Breast epithelium (tissue), 4 donors: ENCODE measurements at regions not wholly inside any gene's neighbourhood (a gene's known extent, or its start where the extent isn't known, plus 50 kb on each side); places are given as distances from the start of the nearest gene placed in this dataset.

ENCODE experiments used
- DNase-seq, 2 donors: peaks; one replicate each; pipeline ENCODE4 v3.0.0-alpha.2; 2019; ENCODE audit warnings: low spot score in 2 of 2
- H3K27ac ChIP-seq, 2 donors: fragments of 200-600 bp; sonication (generic) in 1 of 2; one replicate each; pipeline ENCODE4 v1.5.1; 2016 to 2019; ENCODE audit warnings: mild to moderate bottlenecking in 1 of 2
- H3K27me3 ChIP-seq, 2 donors: fragments of 200-600 bp; sonication (generic) in 1 of 2; one replicate each; pipeline versions ENCODE4 v1.5.1 to v1.6.0; 2017 to 2019; ENCODE audit warnings: control low read depth in 1 of 2, mild to moderate bottlenecking in 1 of 2
- H3K36me3 ChIP-seq: fragments of 200-600 bp; one replicate; pipeline ENCODE4 v1.5.1; 2019
- H3K4me1 ChIP-seq, 2 donors: fragments of 200-600 bp; sonication (generic); one replicate each; pipeline ENCODE4 v1.5.1; 2016 to 2019; ENCODE audit warnings: control low read depth in 1 of 2
- H3K4me3 ChIP-seq, 3 donors: fragments of 200-600 bp; sonication (generic); 1 replicate in 2 of 3; 2 replicates in 1 of 3; pipeline ENCODE4 v1.5.1; 2016 to 2019; ENCODE audit warnings: mild to moderate bottlenecking in 3 of 3, moderate library complexity in 2 of 3
- H3K9me3 ChIP-seq, 2 donors: fragments of 200-600 bp; sonication (generic) in 1 of 2; one replicate each; pipeline ENCODE4 v1.5.1; 2016 to 2019; ENCODE audit warnings: control low read depth in 1 of 2
- POLR2A ChIP-seq: fragments of 450-650 bp; IDR thresholded peaks from one replicate; pipeline ENCODE4 v1.6.1; 2016; ENCODE audit warnings: antibody characterized with exemption, mild to moderate bottlenecking, moderate library complexity
- POLR2AphosphoS5 ChIP-seq, 3 donors: sonication (generic); formaldehyde crosslinking; IDR thresholded peaks; one replicate each; pipeline ENCODE4 v1.6.1; 2017; ENCODE audit warnings: antibody characterized with exemption in 3 of 3
- intact Hi-C: fragments of 100-400 bp; cut with DNase I; formaldehyde crosslinking; loops from one replicate; pipeline ENCODE4 v1.15.1; 2023; ENCODE audit warnings: low total_unique reads
- TF ChIP-seq, protein P1 (sequence below), 3 donors: fragments of 450-650 bp; IDR thresholded peaks; one replicate each; pipeline ENCODE4 v1.5.1; 2016 to 2017; ENCODE audit warnings: antibody characterized with exemption in 3 of 3, mild to moderate bottlenecking in 3 of 3, moderate library complexity in 3 of 3

DNA sequence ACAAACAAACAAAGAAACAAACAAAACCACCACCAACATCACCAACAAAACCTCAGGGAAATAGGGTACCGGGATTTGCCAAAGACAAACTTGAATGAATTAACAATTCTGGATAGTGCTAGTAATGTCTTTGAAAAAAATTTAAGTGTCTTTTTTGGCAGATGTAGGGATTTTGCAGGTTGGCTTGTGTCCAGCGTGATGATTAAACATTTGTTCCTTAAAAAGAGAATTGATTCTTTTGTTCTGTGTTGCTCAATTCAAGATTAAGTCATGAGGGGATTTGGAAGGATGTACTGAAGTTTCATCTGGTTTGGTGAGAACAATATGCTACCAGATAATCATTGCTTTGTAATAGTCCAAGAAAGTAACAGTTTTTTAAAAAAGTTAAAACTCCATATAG is 125.1 kb upstream of the HS3ST5 start:
- no peaks in the 10 kb centered on the region for H3K4me1 ChIP-seq
- H3K4me3 ChIP-seq: no peak overlapping the region
- no peaks in the 10 kb centered on the region for H3K27me3 ChIP-seq
- intact Hi-C loops: no loop called here
- no peaks in the 10 kb centered on the region for H3K36me3 ChIP-seq
- no peak overlapping the region for H3K27ac ChIP-seq
- DNase-seq: no peak
- H3K9me3 ChIP-seq: no peaks in the 10 kb centered on the region
- no peak for TF ChIP-seq POLR2AphosphoS5 (IDR thresholded peaks at IDR 0.05)
- TF ChIP-seq POLR2A: no peak
- TF ChIP-seq, protein P1, sequence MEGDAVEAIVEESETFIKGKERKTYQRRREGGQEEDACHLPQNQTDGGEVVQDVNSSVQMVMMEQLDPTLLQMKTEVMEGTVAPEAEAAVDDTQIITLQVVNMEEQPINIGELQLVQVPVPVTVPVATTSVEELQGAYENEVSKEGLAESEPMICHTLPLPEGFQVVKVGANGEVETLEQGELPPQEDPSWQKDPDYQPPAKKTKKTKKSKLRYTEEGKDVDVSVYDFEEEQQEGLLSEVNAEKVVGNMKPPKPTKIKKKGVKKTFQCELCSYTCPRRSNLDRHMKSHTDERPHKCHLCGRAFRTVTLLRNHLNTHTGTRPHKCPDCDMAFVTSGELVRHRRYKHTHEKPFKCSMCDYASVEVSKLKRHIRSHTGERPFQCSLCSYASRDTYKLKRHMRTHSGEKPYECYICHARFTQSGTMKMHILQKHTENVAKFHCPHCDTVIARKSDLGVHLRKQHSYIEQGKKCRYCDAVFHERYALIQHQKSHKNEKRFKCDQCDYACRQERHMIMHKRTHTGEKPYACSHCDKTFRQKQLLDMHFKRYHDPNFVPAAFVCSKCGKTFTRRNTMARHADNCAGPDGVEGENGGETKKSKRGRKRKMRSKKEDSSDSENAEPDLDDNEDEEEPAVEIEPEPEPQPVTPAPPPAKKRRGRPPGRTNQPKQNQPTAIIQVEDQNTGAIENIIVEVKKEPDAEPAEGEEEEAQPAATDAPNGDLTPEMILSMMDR (IDR thresholded peaks at IDR 0.05): no peak

DNA sequence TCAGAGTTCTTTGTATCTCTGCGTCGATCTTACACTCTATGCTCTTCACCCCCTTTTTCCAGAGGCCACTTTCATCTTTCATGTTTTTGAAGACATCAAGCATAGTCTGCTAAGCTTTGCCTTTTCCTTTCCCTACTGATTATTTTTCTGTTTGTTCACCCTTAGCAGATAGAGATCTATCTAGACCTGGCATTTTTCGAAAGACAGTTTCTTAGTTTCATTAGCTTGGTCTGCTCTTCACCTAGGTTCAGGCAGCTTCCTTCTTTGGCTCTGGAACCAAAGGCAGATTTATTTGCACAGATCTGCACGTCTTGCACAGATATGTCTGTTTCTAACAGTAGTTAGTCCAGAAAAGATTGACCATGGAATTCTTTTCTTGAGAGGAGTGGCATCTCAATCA is 122.7 kb upstream of the HS3ST5 start:
- DNase-seq: no peak
- intact Hi-C loops: no loop called here
- Histone ChIP-seq H3K4me1 (no peaks in the 10 kb centered on the region), H3K27me3 (no peaks in the 10 kb centered on the region), H3K9me3 (no peaks in the 10 kb centered on the region), H3K4me3 (no peak overlapping the region), H3K27ac (no peak overlapping the region), H3K36me3 (no peaks in the 10 kb centered on the region)
- no peak for TF ChIP-seq POLR2A
- TF ChIP-seq, protein P1 (IDR thresholded peaks at IDR 0.05): no peak
- TF ChIP-seq POLR2AphosphoS5 (IDR thresholded peaks at IDR 0.05): no peak

DNA sequence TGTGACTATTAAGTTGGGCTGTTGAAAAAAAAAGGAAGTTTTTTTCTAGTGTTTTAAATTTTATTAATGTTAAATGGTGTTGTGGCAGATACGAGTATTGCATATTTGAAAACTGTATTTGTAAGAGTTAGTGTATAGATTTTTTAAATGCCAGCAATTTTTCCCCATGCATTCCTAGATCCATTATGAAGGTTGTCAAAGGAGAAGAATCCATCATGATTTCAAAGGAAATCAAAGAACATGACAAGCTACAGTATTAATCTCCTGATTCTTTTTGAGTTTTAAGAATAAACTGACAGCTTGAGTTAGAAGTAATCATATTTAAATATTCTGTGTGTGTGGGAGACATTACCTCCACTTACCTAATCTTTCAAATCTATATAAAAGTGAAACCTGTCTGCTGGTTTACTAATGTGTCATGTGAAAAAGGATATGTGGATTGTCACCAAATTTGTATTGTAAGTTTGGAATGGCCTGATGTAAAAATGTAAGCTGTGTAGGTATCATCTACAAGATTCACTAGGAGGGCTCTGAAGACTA is 111.0 kb upstream of the HS3ST5 start:
- H3K4me1 ChIP-seq: no peaks in the 10 kb centered on the region
- no peaks in the 10 kb centered on the region for H3K36me3 ChIP-seq
- intact Hi-C loops: no loop called here
- no peak overlapping the region for H3K4me3 ChIP-seq
- TF ChIP-seq POLR2AphosphoS5 (IDR thresholded peaks at IDR 0.05): no peak
- no peak for TF ChIP-seq POLR2A
- TF ChIP-seq, protein P1 (IDR thresholded peaks at IDR 0.05): no peak
- no peaks in the 10 kb centered on the region for H3K27me3 ChIP-seq
- H3K9me3 ChIP-seq: no peaks in the 10 kb centered on the region
- no peak for DNase-seq
- no peak overlapping the region for H3K27ac ChIP-seq

DNA sequence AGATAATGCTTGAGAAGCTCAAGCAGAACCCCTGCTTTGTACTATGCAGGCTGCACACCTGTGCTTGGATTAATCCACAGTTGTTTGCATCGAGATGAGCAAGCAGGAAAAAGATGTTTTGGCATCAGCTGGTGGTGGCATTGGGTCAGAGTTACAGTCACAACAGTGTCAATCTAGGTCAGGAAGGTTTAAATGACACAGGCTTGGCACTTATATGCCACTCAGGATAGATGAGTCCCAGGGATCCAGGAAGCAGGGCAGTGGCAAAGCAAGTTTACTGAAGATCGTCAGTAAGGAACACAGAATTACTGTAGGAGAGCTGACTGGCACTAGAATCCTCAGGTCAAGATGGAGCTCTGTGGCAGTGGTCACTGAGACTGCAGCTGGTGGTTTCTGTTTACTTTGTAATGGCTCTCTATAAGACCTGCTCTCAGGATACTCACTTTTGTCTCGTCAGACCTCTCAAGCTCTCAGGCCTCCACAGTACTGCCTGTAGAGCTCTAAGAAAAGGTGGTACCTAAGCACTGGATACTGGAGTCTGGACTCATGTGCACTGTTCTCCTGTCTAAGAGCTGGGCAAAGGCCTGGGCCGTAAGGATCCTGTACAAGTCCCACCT is 110.1 kb upstream of the HS3ST5 start:
- no peak for DNase-seq
- TF ChIP-seq, protein P1 (IDR thresholded peaks at IDR 0.05): no peak
- no peak for TF ChIP-seq POLR2A
- no peak for TF ChIP-seq POLR2AphosphoS5 (IDR thresholded peaks at IDR 0.05)
- H3K27me3 ChIP-seq: no peaks in the 10 kb centered on the region
- intact Hi-C loops: no loop called here
- no peak overlapping the region for H3K27ac ChIP-seq
- no peaks in the 10 kb centered on the region for H3K4me1 ChIP-seq
- no peak overlapping the region for H3K4me3 ChIP-seq
- no peaks in the 10 kb centered on the region for H3K9me3 ChIP-seq
- no peaks in the 10 kb centered on the region for H3K36me3 ChIP-seq

DNA sequence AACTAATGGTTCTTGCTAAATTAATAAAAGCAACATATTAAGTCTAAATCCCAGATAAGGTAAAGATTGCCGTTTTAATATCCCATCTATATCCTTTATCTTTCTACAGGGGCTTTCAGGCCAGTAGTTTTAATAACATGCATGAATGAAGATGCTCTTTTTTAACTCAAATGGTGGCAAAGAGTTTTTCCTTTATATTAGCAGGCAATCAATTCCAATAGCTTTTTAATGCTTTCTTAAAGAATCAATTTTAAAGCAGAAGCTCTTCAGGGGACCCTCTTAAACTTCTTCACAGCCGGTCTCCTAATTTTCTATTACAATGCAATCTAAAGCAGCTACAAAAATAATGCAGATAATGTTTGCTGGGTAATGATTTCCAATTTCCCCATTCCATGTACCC is 107.8 kb upstream of the HS3ST5 start:
- intact Hi-C loops: no loop called here
- no peak overlapping the region for H3K27ac ChIP-seq
- H3K4me1 ChIP-seq: no peaks in the 10 kb centered on the region
- no peak for DNase-seq
- no peak overlapping the region for H3K4me3 ChIP-seq
- H3K9me3 ChIP-seq: no peaks in the 10 kb centered on the region
- H3K27me3 ChIP-seq: no peaks in the 10 kb centered on the region
- no peaks in the 10 kb centered on the region for H3K36me3 ChIP-seq
- TF ChIP-seq POLR2A (no peak), POLR2AphosphoS5 (IDR thresholded peaks at IDR 0.05) (no peak)
- TF ChIP-seq, protein P1 (IDR thresholded peaks at IDR 0.05): no peak
